Activated CD4-positive, alpha-beta T cell treated with anti-CD3 and anti-CD28 coated beads, Interleukin-2, Interleukin-4, amounts not matched to agents 100 ng/mL and 50 ng/mL, durations not matched to agents 16 hours and 8 hours (primary cell): ENCODE measurements at regions not wholly inside any gene's neighbourhood (a gene's known extent, or its start where the extent isn't known, plus 50 kb on each side); places are given as distances from the start of the nearest gene placed in this dataset.

Experiments used
- DNase-seq: peaks from one replicate; pipeline ENCODE4 v3.0.0-alpha.2; 2020; ENCODE audit warnings: low spot score

- no peak for DNase-seq
Measured at GRCh38 chr10:3464760-3465405, 292.3 kb upstream of the PITRM1 start.

DNA sequence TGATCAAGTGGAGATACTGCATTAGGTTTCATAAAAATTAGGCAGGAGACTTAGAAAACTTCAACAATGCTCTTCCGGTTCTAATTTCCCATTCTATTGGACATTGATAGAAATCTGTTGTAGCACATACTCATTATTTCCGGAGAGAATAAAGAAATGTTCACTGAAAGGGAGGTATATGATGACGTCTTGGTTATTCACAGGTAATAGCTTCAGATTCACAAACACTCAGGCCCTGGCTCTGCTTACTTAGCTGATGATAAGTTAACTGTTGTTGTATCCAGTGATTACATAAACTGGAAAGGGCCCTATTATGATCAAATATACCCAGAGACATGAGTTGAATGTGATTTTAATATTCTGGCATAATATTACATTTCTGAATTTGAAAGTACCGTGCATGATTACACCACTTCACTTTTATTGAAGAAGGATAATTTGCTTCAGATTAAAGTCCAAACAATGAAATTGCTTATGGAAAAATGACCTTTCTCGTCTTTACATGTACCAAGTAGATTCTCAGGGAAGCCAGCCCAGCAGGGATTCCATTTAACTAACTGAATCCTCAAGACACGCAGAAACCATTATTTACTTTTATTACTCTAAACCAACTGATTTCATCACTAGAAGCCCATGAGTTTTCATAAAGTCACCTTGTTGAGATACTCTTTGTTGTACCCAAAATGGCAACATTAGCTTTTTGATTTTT lies 288.0 kb upstream of the PITRM1 start:
- DNase-seq: no peak

- DNase-seq: no peak
Measured at GRCh38 chr10:3455385-3456334, 283.1 kb upstream of the PITRM1 start.

GRCh38 chr10:3452683-3453361 lies 280.2 kb upstream of the PITRM1 start:
- DNase-seq: no peak

- DNase-seq: no peak
Measured at GRCh38 chr10:3452173-3452626, 279.6 kb upstream of the PITRM1 start.

DNA sequence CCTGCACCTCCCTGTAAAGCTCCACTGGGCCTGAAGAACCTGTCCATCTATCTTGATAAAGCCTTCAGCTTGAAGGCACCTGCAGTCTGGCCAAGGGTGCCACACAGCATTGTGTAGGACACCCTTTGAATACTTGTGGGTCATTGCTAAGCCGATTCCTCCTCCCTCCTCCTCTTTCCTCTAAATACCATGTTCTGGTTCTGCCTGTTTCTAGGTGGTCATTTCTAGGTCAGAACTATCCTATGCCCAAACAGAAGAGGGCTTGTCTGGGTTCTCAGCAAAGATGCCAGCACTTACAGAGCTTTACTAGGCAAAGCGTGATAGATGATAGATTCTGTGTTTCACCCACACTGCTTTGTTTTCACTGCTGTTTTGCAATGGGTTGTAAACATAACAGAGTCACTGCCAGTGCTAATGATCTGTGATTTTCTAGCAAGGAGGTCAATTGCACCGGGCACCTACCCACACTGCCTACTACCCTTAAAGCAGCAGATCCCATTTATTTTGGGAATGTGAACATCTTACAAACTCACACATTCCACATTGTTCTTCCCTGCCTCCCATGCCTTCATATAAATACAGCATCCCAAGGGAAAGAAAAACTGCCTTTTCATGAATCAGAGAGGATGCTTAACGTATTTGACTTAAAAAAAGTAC lies 279.1 kb upstream of the PITRM1 start:
- no peak for DNase-seq

DNA sequence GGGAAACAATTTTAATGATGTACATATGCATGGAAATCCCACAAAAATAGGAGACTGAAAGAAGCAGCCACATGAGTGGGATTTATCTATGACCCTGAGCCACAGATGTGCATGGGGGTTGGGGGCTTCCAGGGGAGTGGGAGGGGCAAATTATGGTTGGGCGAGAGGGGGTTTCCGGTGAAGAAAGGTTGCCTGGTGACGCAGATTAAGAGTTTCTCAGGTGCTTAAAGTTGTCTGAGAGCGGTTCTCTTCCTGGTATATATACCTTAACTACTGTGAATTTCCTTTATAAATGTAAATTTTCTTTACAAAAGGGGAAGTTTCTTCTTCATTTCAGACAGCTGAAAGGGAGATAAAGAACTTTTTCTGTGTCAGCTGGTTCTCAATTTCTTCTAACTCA lies 273.6 kb upstream of the PITRM1 start:
- DNase-seq: no peak

GRCh38 chr10:3445648-3446047 lies 273.1 kb upstream of the PITRM1 start:
- DNase-seq: no peak

GRCh38 chr10:3442451-3442990 lies 269.9 kb upstream of the PITRM1 start:
- no peak for DNase-seq

GRCh38 chr10:3439183-3439582 lies 266.6 kb upstream of the PITRM1 start:
- no peak for DNase-seq

GRCh38 chr10:3438606-3439005 lies 266.0 kb upstream of the PITRM1 start:
- no peak for DNase-seq

DNA sequence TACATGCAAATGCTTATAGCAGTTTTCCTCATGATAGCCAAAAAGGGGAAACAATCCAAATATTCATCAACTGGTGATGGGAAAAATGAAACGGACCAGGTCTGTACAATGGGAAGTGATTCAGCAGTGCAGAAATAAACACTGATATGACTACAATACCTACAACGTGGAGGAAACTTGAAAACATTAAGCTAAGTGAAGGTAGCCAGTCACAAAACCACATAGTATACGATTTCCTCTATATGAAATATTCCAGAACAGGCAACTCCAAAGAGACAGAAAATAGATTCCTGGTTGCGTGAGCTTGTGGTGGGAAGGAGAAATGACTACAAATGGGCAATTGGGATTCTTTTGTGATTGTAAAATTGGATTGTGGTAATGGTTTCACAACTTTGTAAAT lies 263.1 kb upstream of the PITRM1 start:
- no peak for DNase-seq

GRCh38 chr10:3433988-3434387 lies 261.4 kb upstream of the PITRM1 start:
- DNase-seq: no peak

DNA sequence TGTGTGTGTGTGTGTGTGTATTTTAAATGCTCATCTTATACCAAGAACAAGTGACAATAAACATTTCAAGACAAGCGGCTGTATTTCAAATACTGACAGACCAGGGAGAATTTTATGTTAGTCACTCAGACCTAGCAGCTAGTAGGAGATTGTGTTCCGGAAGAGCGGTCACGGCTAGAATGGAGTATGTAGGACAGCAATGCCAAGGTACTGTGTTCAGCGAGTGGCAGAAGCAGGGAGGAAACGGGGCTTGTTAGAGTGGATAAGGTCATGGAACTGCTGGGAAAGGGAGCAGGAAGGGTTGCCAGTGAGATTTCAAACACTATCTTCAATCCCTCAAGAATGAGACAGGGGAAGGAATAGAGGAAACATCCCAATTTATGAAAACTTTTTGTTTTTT lies 260.5 kb upstream of the PITRM1 start:
- DNase-seq: no peak

DNA sequence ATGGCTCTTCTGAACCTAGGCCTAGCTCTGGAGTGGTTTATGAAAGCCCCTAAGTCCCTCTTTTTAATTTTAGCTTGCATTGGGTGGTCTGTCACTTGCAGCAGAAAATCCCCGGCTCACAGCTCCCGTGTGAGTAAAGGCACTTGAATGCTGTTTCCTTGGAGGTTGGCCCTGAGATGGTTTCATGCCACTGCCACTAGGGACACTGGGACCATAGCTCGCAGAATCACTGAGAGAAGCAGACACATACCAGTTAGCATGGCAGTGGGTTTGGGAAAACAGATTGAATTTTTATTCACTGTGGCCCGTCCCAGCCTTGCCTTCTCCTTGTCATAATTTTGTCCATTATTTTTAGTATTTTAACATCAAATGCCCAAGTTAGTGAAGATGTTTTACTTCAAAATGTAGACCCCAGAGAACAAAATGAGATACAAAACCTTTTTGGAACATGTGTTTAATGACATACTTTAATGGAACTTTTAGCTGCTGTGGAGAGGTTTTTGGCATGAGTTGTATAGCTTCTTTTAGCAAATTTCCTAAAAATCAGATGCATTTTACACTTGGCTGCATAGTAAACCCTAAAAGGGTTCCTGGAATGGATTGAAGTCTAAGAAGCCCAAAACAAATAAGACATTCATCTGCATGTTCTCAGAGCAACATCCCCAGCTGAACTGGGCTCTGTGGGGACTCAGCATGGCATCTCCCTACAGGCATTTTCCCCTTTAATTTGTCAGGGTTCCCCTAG lies 259.7 kb upstream of the PITRM1 start:
- DNase-seq: no peak

GRCh38 chr10:3430501-3430900 lies 257.9 kb upstream of the PITRM1 start:
- DNase-seq: no peak

DNA sequence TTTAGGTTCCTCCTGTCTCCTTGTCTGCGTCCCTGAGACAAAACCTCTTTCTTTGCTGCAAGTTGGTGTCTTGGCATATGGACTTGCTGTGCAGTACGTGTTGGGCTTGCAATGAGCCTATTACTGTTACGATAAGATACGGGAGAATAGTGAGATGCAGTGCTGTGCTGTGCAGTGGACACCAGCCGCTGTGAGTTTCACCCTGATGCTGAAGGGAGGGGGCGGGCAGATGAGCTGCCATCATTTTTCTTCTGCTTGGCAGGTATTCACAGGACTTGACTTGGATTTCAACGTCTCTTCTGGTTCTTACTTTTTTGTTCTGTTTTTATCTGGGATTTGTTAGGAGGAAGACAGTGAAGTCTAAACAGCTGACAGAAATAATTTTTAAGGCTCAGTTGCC lies 257.1 kb upstream of the PITRM1 start:
- DNase-seq: no peak

GRCh38 chr10:3428826-3429225 lies 256.2 kb upstream of the PITRM1 start:
- no peak for DNase-seq

DNA sequence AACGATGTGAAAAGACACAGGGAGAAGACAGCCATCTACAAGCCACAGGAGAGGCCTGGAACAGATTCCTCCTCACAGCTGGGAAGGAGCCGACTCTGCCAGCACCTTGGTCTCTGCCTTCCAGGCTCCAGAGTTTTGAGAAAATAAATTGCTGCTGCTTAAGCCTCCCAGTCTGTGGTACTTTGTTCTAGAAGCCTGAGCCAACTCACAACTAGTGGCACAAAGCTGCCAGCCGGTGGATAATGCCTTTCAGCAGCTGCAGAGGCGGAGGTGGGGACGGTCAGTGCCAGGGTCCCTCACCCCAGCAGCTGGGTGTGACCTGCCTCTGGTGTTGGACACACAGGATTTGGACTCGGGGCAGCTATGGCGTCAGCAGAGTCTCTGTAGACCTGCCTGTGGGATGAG lies 255.4 kb upstream of the PITRM1 start:
- no peak for DNase-seq

- no peak for DNase-seq
Measured at GRCh38 chr10:3427347-3427746, 254.8 kb upstream of the PITRM1 start.
